Stimulated activated naive B cell treated with anti-CD40 and anti-IgM and Interleukin-4, amounts not matched to agents 10 μg/mL and 1 μg/mL and 100 μg/mL, for 72 hours (primary cell): ENCODE measurements at regions not wholly inside any gene's neighbourhood (a gene's known extent, or its start where the extent isn't known, plus 50 kb on each side); places are given as distances from the start of the nearest gene placed in this dataset.
"Not testable (repeated sequence)": the region's sequence is repeated elsewhere in the genome, so short reads cannot be mapped to it uniquely, and the experiment has no call there.

ENCODE experiments used
- ATAC-seq, 2 donors: fragments of 150-1000 bp; cut with Tn5 transposase; replicated peaks; 2 replicates each; pipeline ENCODE4 v1.10.0; 2021; ENCODE audit warnings: moderate library complexity in 1 of 2
- DNase-seq: peaks from one replicate; pipeline ENCODE4 v3.0.0; 2021
- H3K27ac Mint-ChIP-seq: one replicate; pipeline ENCODE4 v1.8.0; 2022; ENCODE audit warnings: mild to moderate bottlenecking, mixed read lengths
- H3K27me3 Mint-ChIP-seq, 2 donors: one replicate each; pipeline ENCODE4 v1.8.0; 2022; ENCODE audit warnings: mixed read lengths in 2 of 2
- H3K36me3 Mint-ChIP-seq, 2 donors: one replicate each; pipeline ENCODE4 v1.8.0; 2022; ENCODE audit warnings: mixed read lengths in 2 of 2, mild to moderate bottlenecking in 1 of 2
- H3K4me1 Mint-ChIP-seq, 2 donors: one replicate each; pipeline ENCODE4 v1.8.0; 2022; ENCODE audit warnings: mixed read lengths in 2 of 2, mild to moderate bottlenecking in 1 of 2
- H3K4me3 Mint-ChIP-seq, 2 donors: one replicate each; pipeline ENCODE4 v1.8.0; 2022; ENCODE audit warnings: mild to moderate bottlenecking in 2 of 2, mixed read lengths in 2 of 2, moderate library complexity in 1 of 2
- H3K9me3 Mint-ChIP-seq, 2 donors: one replicate each; pipeline ENCODE4 v1.8.0; 2022; ENCODE audit warnings: mixed read lengths in 2 of 2, mild to moderate bottlenecking in 1 of 2

DNA sequence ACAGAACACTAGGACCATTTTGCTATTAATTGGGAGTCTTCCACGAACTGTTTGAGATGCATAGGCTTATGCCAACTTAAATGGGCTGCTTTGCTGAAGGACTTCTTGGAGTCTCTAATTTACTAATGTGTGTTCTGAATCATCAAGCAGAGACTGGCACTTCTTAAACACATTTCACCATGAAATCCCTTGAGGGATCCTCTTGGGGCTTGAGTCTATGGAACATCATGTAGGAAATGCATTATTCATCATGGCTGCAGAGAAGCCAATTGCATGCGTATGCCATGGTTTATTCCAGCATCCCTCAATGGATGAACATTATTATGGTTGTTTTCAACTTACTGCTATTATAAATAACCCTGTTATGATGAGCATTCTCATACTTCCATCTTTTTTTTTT, 73.4 kb downstream of the FGD2 start:
- Mint-ChIP-seq H3K4me1 (peaks cover 4 to 5% of the 10 kb centered on the region in 2 donors), H3K27me3 (peaks cover 0 to 5% of the 10 kb centered on the region in 2 donors), H3K4me3 (no peak overlapping the region), H3K9me3 (no peaks in the 10 kb centered on the region), H3K27ac (no peak overlapping the region), H3K36me3 (no peaks in the 10 kb centered on the region)
- ATAC-seq: no peak
- no peak for DNase-seq

DNA sequence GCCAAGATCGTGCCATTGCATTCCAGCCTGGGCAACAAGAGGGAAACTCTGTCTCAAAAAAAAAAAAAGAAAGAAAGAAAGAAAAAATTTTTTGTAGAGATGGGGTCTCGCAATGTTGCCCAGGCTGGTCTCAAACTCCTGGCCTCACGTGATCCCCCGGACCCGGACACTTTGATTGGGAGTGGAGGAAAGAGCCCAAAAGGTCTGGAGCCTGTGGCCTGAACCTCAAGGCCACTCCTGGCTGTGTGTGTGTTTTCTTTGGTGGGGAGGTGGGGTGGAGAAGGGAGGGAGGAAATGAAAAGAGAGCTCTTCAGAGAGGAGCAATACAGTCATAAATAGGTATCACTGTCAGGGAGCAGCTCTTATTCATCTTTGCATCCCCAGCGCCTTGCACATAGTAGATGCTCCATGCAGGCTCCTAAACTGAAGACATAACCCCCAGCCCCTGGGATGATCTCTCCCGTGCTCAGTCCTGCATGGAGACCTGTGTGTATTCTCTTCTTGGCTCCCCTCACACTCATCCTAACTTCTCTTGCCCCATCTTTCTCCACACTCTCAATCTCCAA, 75.7 kb downstream of the FGD2 start:
- Mint-ChIP-seq H3K27me3 (peaks cover 0 to 5% of the 10 kb centered on the region in 2 donors), H3K9me3 (no peaks in the 10 kb centered on the region), H3K27ac (no peak overlapping the region), H3K36me3 (no peaks in the 10 kb centered on the region), H3K4me3 (no peak overlapping the region), H3K4me1 (peaks cover 4 to 5% of the 10 kb centered on the region in 2 donors)
- ATAC-seq (no peak), DNase-seq (no peak)

DNA sequence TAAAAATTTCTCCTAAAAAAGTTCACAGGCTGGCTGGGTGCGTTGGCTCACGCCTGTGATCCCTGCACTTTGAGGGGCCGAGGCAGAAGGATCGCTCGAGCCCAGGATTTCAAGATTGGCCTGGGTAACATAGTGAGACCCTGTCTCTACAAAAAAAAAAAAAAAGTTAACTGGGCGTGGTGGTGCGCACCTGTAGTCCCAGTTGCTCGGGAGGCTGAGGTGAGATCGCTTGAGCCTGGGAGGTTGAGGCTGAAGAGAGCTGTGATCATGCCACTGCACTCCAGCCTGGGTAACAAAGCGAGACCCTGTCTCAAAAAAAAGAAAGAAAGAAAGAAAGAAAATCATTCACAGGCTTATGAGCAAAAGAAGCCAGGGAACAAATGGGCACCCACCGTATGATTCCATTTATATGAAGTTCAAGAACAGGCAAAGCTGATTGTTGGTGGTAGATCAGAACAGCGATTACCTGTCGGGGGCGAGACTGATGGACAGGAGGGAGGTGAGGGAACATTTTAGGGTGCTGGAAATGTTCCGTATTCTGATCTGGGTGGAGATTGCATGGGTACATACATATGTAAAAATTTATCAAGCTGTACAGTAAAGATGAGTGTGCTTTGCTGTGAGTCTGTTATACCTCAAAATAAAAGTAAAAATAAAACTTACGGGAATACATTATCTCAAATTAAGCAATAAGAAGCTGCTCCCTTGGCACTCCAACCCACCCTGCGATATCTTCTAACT, 77.1 kb downstream of the FGD2 start:
- Mint-ChIP-seq H3K9me3 (no peaks in the 10 kb centered on the region), H3K27me3 (peaks cover 0 to 5% of the 10 kb centered on the region in 2 donors), H3K36me3 (no peaks in the 10 kb centered on the region), H3K4me1 (peaks cover 4% of the 10 kb centered on the region in 2 donors), H3K4me3 (no peak overlapping the region), H3K27ac (no peak overlapping the region)
- DNase-seq (no peak), ATAC-seq (no peak)

DNA sequence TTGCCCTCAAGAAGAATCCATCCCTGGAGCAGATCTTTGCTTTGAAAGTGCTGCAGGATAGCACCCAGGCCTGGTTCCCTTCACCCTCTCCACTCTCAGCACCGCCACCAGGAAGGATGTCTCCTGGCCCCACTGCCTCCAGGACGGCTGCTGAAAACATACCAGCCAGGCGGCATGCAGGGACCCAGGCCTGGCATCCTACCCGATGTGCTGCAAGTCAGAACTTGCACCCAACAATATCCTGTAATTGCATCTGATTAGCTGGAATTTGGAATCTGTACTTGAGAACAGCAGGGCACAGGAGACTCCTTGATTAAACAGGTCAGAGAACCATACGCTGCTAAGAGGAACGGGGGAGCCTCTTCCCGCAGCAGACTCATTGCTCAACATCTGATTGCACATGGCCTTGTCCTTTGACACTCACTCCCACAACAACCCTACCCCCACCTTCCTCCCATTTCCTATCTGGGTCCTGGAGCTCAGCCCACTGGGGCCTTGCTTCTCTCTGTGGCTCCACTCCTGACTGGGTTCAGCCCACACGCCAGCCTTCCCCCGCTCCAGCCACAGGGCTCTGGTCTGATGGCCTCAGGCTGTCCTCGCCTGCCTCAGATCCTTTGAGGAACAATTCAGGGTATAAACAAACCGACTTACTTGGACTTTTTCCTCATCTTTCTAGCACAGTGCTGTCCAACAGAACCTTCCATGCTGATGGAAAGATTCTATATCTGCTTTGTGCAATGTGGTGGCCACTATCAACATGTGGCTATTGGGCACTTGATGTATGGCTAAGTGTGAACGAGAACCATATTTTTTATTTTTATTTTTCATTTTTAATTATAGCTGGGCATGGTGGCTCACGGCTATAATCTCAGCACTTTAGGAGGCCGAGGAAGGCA, 78.0 kb downstream of the FGD2 start:
- Mint-ChIP-seq H3K36me3 (no peaks in the 10 kb centered on the region), H3K27ac (no peak overlapping the region), H3K9me3 (no peaks in the 10 kb centered on the region), H3K4me3 (no peak overlapping the region), H3K4me1 (peaks cover 0 to 4% of the 10 kb centered on the region in 2 donors), H3K27me3 (no peaks in the 10 kb centered on the region)
- DNase-seq (no peak), ATAC-seq (no peak)

DNA sequence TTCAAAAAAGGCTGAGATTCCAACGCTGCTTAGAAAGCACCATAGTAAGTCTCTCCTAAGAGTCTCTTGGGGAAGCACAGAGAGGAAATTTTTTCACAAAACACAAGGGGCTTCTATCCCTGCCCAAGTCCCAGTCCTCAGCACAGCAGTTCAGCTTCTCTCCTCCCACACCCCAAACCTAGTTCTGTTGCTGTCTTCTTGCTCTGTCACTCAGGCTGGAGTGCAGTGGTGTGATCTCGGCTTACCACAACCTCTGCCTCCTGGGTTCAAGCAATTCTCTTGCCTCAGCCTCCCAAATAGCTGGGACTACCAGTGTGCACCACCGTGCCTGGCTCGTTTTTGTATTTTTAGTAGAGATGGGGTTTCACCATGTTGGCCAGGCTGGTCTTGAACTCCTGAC, 79.2 kb downstream of the FGD2 start:
- not testable (repeated sequence) for DNase-seq, H3K36me3 Mint-ChIP-seq, H3K4me3 Mint-ChIP-seq, H3K9me3 Mint-ChIP-seq, ATAC-seq, H3K27me3 Mint-ChIP-seq, H3K27ac Mint-ChIP-seq, H3K4me1 Mint-ChIP-seq

DNA sequence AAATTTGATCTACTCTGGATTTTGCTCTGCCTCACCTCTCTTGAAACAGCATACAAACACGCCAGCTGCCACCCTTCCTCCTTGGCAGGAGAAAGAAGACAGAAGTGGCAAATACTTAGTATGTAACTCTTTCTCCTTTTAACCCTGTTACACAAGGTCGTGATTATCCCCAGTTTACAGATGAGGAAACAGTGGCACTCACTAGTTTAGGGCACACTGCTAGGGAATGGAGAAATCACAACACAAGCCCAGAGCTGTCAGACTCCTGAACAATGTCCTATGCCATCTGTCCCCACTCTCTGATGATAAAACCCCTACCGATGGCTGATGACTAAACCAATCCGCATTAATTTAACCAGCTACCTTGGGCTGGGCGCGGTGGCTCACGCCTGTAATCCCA, 79.7 kb downstream of the FGD2 start:
- ATAC-seq: no peak
- no peaks in the 10 kb centered on the region for H3K27me3 Mint-ChIP-seq
- peak overlapping the region; percentile 33 for H3K27ac Mint-ChIP-seq
- peaks cover 0 to 4% of the 10 kb centered on the region in 2 donors for H3K4me1 Mint-ChIP-seq
- H3K9me3 Mint-ChIP-seq: no peaks in the 10 kb centered on the region
- H3K36me3 Mint-ChIP-seq: no peaks in the 10 kb centered on the region
- no peak overlapping the region for H3K4me3 Mint-ChIP-seq
- DNase-seq: no peak

DNA sequence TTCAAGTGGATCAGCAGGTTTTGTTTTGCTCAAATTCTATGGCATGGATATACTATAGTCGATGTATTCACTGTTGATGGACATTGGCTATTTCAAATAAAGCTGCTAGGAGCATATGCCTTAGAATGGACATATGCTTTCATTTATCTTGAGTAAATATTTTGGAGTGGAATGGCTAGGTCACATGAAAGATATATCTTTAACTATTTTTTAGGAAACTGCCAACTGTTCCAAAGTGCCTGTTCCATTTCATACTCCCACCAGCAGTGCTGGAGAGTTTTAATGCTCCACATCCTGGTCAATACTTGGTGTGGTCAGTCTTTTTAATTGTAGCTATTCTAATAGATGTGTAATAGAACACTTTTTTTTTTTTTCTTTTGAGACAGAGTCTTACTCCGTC, 81.1 kb upstream of the PIM1 start:
- ATAC-seq: no peak
- Mint-ChIP-seq H3K4me3 (no peak overlapping the region), H3K36me3 (no peaks in the 10 kb centered on the region), H3K4me1 (peaks cover 0 to 4% of the 10 kb centered on the region in 2 donors), H3K27ac (no peak overlapping the region), H3K27me3 (no peaks in the 10 kb centered on the region), H3K9me3 (no peaks in the 10 kb centered on the region)
- DNase-seq: no peak

DNA sequence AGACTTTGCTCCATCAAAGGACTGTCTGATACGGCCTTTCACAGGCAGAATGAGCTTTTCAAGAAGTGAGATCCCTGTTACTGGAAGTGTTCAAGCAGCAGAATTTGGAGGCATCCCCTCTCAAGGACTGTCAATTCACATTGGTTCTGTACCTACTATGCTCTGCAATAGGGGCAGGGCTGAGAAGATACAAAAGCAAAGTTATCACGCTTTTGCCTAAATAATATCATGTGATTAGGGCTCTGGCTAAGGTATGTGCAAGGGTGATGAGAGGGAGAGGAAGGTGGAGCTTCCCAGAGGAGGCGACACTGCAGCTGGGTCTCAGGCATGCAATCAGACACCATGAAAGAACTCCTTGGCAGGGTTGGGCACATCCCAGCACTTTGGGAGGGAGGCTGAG, 80.2 kb upstream of the PIM1 start:
- DNase-seq (no peak), ATAC-seq (no peak)
- H3K9me3 Mint-ChIP-seq: no peaks in the 10 kb centered on the region
- H3K27ac Mint-ChIP-seq: no peak overlapping the region
- H3K36me3 Mint-ChIP-seq: no peaks in the 10 kb centered on the region
- H3K4me1 Mint-ChIP-seq: peaks cover 0 to 4% of the 10 kb centered on the region in 2 donors
- H3K4me3 Mint-ChIP-seq: no peak overlapping the region
- no peaks in the 10 kb centered on the region for H3K27me3 Mint-ChIP-seq

DNA sequence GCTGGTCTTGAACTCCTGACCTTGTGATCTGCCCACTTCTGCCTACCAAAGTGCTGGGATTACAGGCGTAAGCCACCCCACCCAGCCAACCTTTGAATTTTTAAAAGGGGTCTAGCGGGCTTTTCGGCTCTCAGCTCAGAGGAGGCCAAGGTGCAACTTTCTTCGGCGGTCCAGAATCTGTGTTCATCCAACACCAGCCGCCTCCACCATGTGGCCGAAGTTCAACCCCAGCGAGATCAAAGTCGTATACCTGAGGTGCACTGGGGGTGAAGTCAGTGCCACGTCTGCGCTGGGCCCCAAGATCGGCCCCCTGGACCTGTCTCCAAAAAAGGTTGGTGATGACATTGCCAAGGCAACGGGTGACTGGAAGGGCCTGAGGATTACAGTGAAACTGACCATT, 78.8 kb upstream of the PIM1 start:
- not testable (repeated sequence) for H3K4me3 Mint-ChIP-seq, H3K36me3 Mint-ChIP-seq, H3K9me3 Mint-ChIP-seq, H3K27ac Mint-ChIP-seq, H3K4me1 Mint-ChIP-seq, ATAC-seq, DNase-seq, H3K27me3 Mint-ChIP-seq

DNA sequence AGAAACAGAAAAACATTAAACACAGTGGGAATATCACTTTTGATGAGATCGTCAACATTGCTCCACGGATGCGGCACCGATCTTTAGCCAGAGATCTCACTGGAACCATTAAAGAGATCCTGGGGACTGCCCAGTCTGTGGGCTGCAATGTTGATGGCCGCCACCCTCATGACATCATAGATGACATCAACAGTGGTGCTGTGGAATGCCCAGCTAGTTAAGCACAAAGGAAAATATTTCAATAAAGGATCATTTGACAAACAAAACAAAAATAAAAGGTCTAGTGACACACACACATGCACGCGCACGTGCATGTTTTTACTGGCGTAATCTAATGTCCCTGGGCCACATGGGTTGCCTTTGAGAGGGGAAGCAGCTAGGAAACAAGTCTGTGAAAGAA, 78.4 kb upstream of the PIM1 start:
- H3K4me3 Mint-ChIP-seq, H3K4me1 Mint-ChIP-seq, H3K9me3 Mint-ChIP-seq, H3K36me3 Mint-ChIP-seq, DNase-seq, H3K27ac Mint-ChIP-seq, H3K27me3 Mint-ChIP-seq, ATAC-seq: not testable (repeated sequence)

DNA sequence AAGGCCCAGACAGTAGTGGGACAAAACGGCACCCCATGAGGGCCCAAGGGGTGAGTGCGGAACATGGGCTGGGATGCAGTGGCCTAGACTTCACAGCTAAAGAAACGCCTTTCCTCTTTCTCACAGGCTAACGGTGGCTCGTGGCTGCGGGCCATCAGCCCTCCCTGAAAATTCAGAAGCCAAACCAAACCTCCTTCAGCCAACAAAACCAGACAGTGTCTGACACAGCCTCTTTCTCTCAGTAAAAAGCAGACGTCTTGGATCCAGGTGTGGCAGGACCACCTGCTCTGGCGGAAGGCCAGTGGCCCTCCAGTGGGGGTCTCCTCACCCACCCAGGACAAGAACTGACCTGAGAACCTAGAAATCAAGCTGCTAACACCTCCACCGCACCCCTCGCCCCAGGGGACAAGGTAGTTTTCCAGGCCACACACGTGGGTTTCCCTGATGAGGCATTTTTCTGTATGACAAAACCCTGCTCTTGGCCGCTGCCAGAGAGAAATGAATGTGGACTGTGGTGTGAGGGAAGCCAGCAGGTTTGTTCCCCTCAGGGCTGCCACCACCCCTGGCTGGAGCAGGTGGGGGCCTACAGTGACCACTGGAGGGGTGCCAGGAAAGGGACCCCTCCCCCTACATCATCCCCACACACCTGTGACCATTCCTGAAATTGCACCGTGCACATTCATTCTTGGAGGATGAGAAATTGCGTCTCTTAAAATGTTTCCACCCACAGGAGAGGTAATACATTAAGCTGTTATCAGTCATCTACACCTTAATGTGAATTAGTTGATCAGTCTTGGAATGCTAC, 76.8 kb upstream of the PIM1 start:
- Mint-ChIP-seq H3K27me3 (no peaks in the 10 kb centered on the region), H3K4me1 (peaks cover 0 to 4% of the 10 kb centered on the region in 2 donors), H3K4me3 (no peak overlapping the region), H3K36me3 (no peaks in the 10 kb centered on the region), H3K9me3 (no peaks in the 10 kb centered on the region), H3K27ac (no peak overlapping the region)
- DNase-seq: no peak
- ATAC-seq: no peak

DNA sequence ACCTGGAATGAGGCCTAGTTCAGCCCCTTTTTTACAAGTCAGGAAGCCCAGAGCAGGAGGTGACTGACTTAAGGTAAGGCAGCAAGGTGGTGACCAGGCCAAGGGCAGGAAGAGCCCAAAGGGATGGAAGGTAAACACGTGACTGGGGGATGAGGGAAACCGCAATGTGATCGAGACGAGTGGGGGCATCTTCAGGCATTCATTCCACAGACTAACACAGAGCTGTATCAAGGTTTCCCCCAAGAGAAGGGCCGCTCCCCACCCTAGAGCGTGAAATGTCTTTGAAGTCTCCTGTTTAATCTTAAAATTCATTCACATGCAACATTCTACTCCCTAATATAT, 76.3 kb upstream of the PIM1 start:
- no peak for ATAC-seq

DNA sequence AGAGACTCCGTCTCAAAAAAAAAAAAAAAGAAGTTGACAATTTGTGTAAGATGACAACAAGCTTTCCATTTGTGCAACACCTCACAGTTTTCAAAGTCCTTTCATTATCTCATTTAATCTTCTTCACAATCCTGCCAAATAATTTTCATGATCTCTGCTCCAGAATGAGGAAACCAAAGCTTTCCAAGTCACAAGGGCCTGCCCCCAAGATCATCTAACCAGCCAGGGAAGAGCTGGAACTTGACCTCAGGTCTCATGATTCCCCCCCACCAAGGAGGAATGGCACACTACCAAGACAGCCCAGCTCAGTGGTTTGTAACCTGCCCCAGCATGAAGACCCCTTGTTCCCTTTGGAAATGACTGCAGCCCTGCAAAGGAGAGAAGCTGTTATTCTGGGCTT, 74.0 kb upstream of the PIM1 start:
- Mint-ChIP-seq H3K9me3 (no peaks in the 10 kb centered on the region), H3K27me3 (no peaks in the 10 kb centered on the region), H3K27ac (no peak overlapping the region), H3K36me3 (no peaks in the 10 kb centered on the region), H3K4me3 (no peak overlapping the region), H3K4me1 (peaks cover 5 to 12% of the 10 kb centered on the region in 2 donors)
- no peak for ATAC-seq
- DNase-seq: no peak

More for the DNA sequence above, 76.3 kb upstream of the PIM1 start:
- DNase-seq: no peak
- Mint-ChIP-seq H3K36me3 (no peaks in the 10 kb centered on the region), H3K9me3 (no peaks in the 10 kb centered on the region), H3K27ac (peak overlapping the region; percentile 70), H3K27me3 (no peaks in the 10 kb centered on the region), H3K4me1 (peaks cover 0 to 4% of the 10 kb centered on the region in 2 donors), H3K4me3 (no peak overlapping the region)

DNA sequence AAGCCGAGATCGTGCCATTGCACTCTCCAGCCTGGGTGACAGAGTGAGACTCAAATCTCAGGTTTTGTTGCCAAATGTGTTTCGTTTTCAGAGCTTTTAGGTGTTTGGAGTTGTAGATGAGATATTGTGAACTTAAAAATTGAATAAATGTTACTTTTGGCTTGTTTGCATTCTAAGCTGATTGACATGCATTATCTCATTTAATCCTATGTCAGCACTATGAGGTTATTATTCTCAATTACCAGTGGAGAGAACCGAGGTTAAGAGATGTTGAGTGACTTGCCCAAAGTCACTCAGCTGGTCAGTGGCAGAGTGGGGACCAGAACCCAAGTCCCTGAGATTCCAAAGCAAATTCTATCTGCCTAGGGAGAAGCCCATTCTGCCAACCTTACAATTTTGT, 72.6 kb upstream of the PIM1 start:
- Mint-ChIP-seq H3K27ac (no peak overlapping the region), H3K4me3 (no peak overlapping the region), H3K36me3 (no peaks in the 10 kb centered on the region), H3K9me3 (no peaks in the 10 kb centered on the region), H3K4me1 (peaks cover 13 to 25% of the 10 kb centered on the region in 2 donors), H3K27me3 (no peaks in the 10 kb centered on the region)
- DNase-seq (no peak), ATAC-seq (no peak)
